ENCODE measurements at regions not wholly inside any gene's neighbourhood (a gene's known extent, or its start where the extent isn't known, plus 50 kb on each side); places are given as distances from the start of the nearest gene placed in this dataset.
"Not testable (repeated sequence)": the region's sequence is repeated elsewhere in the genome, so short reads cannot be mapped to it uniquely, and the experiment has no call there.

DNA sequence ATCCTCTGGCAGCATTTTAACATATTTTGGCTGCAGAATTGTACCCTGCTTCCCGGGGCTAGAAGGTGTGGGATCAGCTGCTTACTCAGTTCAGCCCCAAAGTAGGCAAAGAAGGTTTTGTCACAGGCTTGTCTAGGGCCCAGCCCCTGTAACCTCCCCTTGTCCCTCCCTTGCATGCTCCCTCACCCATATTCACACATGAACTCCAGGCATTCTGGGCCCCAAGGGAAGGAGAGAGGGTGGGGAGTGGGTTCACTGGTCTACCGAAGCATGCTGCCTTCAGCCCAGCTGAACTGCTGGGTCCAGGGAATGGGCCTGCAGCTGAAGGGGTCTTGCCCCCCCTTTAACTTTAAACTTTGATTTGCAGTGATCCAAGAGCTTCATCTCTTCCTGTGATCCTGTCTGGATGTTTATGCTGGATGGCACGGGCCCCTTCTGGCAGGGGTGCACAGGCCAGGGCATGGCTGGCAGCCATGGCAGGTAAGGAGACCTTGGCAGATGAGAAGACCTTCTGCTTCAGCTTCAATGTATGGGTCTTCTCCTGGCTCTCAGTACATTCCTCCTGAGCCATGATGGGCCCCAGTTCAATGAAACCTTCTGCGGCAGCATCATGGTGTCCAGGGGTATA is 513.6 kb upstream of the WSB1 start:
- H3K27me3 ChIP-seq (ENCODE audit: control insufficient read depth, insufficient read depth); intact Hi-C loops (cut with DNase I); H3K27ac ChIP-seq (ENCODE audit: low read length); ATAC-seq; H3K9me3 ChIP-seq (ENCODE audit: control insufficient read depth, low read length); H3K4me3 ChIP-seq (ENCODE audit: low read length); H3K4me1 ChIP-seq (ENCODE audit: control insufficient read depth, insufficient read depth, low read length): not testable (repeated sequence)
- peak in 2 of 3 donors; percentile 18 to 29 for DNase-seq
- 67% methylated on average over 4 of the region's 4 CpGs for WGBS

DNA sequence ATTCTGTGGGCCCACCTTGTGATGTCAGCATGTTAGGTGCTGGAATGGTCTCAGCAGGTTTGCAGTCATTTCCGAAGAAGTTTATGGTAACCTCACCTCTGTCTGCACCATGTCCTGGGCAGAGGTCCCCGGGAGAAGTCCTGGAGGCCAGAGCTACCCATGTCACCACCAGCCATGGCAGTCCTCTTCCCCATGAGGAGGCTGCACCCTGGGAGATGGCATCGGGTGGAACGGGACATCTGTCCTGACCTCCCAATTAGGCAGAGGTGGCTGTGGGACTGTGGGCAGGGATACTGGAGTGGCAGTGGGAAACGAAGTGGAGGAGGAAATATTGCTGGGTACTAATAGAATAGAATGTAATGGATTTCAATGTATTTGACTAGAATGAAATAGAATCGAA is 511.8 kb upstream of the WSB1 start:
- intact Hi-C loops (cut with DNase I): no loop called here
- ATAC-seq (no peak), DNase-seq (peak in 2 of 3 donors; percentile 20 to 25)
- Histone ChIP-seq H3K4me1 (ENCODE audit: control insufficient read depth, insufficient read depth, low read length) (no peaks in the 10 kb centered on the region), H3K4me3 (ENCODE audit: low read length) (no peak overlapping the region), H3K9me3 (ENCODE audit: control insufficient read depth, low read length) (no peaks in the 10 kb centered on the region), H3K27me3 (ENCODE audit: control insufficient read depth, insufficient read depth) (no peaks in the 10 kb centered on the region), H3K27ac (ENCODE audit: low read length) (no peak overlapping the region)
- 72% methylated on average over 6 of the region's 6 CpGs for WGBS

DNA sequence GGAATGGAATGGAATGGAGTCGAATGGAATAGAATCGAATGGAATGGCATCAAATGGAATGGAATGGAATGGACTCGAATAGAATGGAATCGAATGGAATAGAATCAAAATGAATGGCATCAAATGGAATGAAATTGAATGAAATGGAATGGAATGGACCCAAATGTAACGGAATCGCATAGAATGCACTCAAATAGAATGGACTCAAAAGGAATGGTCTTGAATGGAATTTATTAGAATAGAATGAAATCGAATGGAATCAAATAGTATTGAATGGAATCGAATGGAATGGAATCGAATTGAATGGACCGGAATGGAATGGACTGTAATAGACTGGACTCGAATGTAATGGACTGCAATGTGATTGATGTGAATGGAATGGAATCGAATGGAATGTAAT is 501.4 kb upstream of the WSB1 start:
- ATAC-seq (no peak), DNase-seq (no peak)
- Histone ChIP-seq H3K9me3 (ENCODE audit: control insufficient read depth, low read length) (peaks cover 3% of the 10 kb centered on the region), H3K4me3 (ENCODE audit: low read length) (no peak overlapping the region), H3K27ac (ENCODE audit: low read length) (no peak overlapping the region), H3K27me3 (ENCODE audit: control insufficient read depth, insufficient read depth) (no peaks in the 10 kb centered on the region), H3K4me1 (ENCODE audit: control insufficient read depth, insufficient read depth, low read length) (no peaks in the 10 kb centered on the region)
- intact Hi-C loops (cut with DNase I): no loop called here
- WGBS: 84% methylated on average over 12 of the region's 12 CpGs

DNA sequence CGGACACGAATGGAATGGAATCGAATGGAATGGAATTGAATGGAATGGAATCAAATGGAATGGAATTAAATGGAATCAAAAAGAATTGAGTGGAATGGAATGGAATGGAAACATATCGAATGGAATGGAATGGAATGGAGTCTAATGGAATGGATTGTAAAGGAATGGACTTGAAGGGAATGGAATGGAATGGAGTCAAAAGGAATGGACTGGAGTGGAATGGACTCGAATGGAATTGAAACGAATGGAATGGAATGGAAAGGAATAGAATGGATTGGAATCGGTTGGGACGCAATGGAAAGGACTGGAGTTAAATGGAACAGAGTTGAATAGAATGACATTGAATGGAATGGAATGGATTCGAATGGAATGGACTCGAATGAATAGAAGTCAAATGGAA is 486.9 kb upstream of the WSB1 start:
- intact Hi-C loops (cut with DNase I): no loop called here
- 74% methylated on average over 10 of the region's 10 CpGs for WGBS
- DNase-seq (no peak), ATAC-seq (no peak)
- no peaks in the 10 kb centered on the region for H3K9me3 ChIP-seq (ENCODE audit: control insufficient read depth, low read length)
- H3K4me1 ChIP-seq (ENCODE audit: control insufficient read depth, insufficient read depth, low read length): no peaks in the 10 kb centered on the region
- H3K27me3 ChIP-seq (ENCODE audit: control insufficient read depth, insufficient read depth): no peaks in the 10 kb centered on the region
- no peak overlapping the region for H3K4me3 ChIP-seq (ENCODE audit: low read length)
- H3K27ac ChIP-seq (ENCODE audit: low read length): no peak overlapping the region

DNA sequence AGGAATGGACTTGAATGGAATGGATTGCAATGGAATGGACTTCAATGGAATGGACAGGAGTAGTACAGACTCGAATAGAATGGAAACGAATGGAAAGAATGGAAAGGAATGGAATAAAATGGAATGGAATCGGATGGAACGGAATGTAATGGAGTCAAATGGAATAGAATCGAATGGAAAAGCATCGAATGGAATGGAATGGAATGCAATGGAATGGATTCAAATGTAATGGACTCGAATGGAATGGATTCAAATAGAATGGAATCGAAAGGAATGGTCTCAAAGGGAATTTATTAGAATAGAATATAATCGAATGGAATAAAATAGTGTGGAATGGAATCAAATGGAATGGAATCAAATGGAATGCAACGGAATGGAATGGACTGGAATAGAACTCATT is 484.9 kb upstream of the WSB1 start:
- no peak overlapping the region for H3K27ac ChIP-seq (ENCODE audit: low read length)
- H3K9me3 ChIP-seq (ENCODE audit: control insufficient read depth, low read length): no peaks in the 10 kb centered on the region
- H3K27me3 ChIP-seq (ENCODE audit: control insufficient read depth, insufficient read depth): no peaks in the 10 kb centered on the region
- H3K4me1 ChIP-seq (ENCODE audit: control insufficient read depth, insufficient read depth, low read length): no peaks in the 10 kb centered on the region
- DNase-seq: no peak
- no peak for ATAC-seq
- 72% methylated on average over 10 of the region's 10 CpGs for WGBS
- intact Hi-C loops (cut with DNase I): no loop called here
- H3K4me3 ChIP-seq (ENCODE audit: low read length): no peak overlapping the region

DNA sequence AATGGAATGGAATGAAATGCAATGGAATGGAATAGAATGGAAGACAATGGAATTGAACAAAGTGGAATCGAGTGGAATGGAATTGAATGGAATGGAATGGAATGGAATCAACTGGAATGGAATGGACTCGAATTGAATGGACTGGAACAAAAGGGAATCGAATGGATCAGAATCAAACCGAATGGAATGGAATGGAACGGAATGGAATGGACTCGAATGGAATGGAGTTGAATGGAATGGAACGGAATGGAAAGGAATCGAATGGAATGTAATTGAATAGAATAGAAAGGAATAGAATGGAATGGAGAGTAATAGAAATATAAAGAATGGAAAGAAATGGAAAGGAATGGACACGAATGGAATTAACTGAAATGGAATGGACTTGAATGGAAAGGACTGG is 475.2 kb upstream of the WSB1 start:
- Histone ChIP-seq H3K4me3 (ENCODE audit: low read length) (no peak overlapping the region), H3K9me3 (ENCODE audit: control insufficient read depth, low read length) (no peaks in the 10 kb centered on the region), H3K27ac (ENCODE audit: low read length) (no peak overlapping the region), H3K4me1 (ENCODE audit: control insufficient read depth, insufficient read depth, low read length) (no peaks in the 10 kb centered on the region), H3K27me3 (ENCODE audit: control insufficient read depth, insufficient read depth) (no peaks in the 10 kb centered on the region)
- DNase-seq: no peak
- intact Hi-C loops (cut with DNase I): no loop called here
- ATAC-seq: no peak
- WGBS: 72% methylated on average over 9 of the region's 9 CpGs

Measured in right cardiac atrium (tissue), 5 donors.